ENCODE measurements at regions not wholly inside any gene's neighbourhood (a gene's known extent, or its start where the extent isn't known, plus 50 kb on each side); places are given as distances from the start of the nearest gene placed in this dataset.

GRCh38 chr6:137968455-137968804 is 101.4 kb downstream of the TNFAIP3 start:
- Histone ChIP-seq H3K4me3 (no peak overlapping the region), H3K9me3 (no peaks in the 10 kb centered on the region), H3K36me3 (no peaks in the 10 kb centered on the region), H3K27ac (no peak overlapping the region), H3K4me1 (no peaks in the 10 kb centered on the region), H3K27me3 (no peaks in the 10 kb centered on the region)
- no peak for TF ChIP-seq CTCF (IDR thresholded peaks at IDR 0.05)
- no peak for TF ChIP-seq POLR2A (IDR thresholded peaks at IDR 0.05)
- intact Hi-C loops (cut with DNase I; ENCODE audit: low total_unique reads): no loop called here
- DNase-seq: no peak

DNA sequence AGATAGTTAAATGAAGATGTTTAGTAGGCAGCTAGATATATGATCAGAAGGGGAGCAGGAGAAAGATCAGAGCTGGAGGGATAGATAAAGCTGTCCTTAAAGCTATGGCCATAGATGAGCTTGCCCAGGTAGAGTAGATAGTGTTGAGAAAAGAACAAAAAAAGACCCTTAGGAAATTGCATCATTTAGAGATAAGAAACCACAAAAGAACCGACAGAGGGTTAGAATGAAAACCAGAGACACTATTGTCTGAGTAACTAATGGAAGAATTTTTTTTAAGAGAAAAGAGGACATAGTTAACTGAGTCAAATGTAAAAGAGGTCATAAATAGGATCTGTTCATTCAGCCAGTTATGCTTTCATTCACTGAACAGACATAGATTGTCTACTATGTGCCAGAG is 101.8 kb downstream of the TNFAIP3 start:
- Histone ChIP-seq H3K4me3 (no peak overlapping the region), H3K27ac (no peak overlapping the region), H3K9me3 (no peaks in the 10 kb centered on the region), H3K36me3 (no peaks in the 10 kb centered on the region), H3K4me1 (no peaks in the 10 kb centered on the region), H3K27me3 (no peaks in the 10 kb centered on the region)
- DNase-seq: no peak
- TF ChIP-seq POLR2A (IDR thresholded peaks at IDR 0.05): no peak
- no peak for TF ChIP-seq CTCF (IDR thresholded peaks at IDR 0.05)
- intact Hi-C loops (cut with DNase I; ENCODE audit: low total_unique reads): no loop called here

DNA sequence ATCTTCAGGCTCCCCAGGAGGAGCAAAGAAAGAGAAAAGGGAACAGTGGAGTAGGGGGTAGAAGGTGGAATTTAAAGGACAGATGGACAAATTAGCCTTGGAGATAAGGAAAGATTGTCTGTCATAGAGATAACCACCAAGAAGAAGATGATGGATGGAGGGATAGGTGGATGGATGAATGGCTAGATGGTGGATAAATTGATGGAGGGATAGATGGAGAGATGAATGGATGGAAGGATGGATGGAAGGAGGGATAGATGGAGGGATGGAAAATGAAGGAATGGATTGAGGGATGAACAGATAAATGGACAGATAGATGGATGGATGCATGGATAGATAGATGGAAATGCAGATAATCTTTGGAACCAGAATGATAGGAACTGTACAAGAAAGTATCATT is 102.8 kb downstream of the TNFAIP3 start:
- DNase-seq: no peak
- no peaks in the 10 kb centered on the region for H3K9me3 ChIP-seq
- no peaks in the 10 kb centered on the region for H3K4me1 ChIP-seq
- H3K27ac ChIP-seq: no peak overlapping the region
- TF ChIP-seq POLR2A (IDR thresholded peaks at IDR 0.05): no peak
- no peaks in the 10 kb centered on the region for H3K27me3 ChIP-seq
- intact Hi-C loops (cut with DNase I; ENCODE audit: low total_unique reads): no loop called here
- H3K4me3 ChIP-seq: no peak overlapping the region
- H3K36me3 ChIP-seq: no peaks in the 10 kb centered on the region

- no peak for DNase-seq
- Histone ChIP-seq H3K27me3 (no peaks in the 10 kb centered on the region), H3K9me3 (no peaks in the 10 kb centered on the region), H3K4me3 (no peak overlapping the region), H3K27ac (no peak overlapping the region), H3K36me3 (no peaks in the 10 kb centered on the region), H3K4me1 (no peaks in the 10 kb centered on the region)
- intact Hi-C loops (cut with DNase I; ENCODE audit: low total_unique reads): no loop called here
- no peak for TF ChIP-seq CTCF (IDR thresholded peaks at IDR 0.05)
- TF ChIP-seq POLR2A (IDR thresholded peaks at IDR 0.05): no peak
These were observed 103.3 kb downstream of the TNFAIP3 start for GRCh38 chr6:137970368-137970767.

DNA sequence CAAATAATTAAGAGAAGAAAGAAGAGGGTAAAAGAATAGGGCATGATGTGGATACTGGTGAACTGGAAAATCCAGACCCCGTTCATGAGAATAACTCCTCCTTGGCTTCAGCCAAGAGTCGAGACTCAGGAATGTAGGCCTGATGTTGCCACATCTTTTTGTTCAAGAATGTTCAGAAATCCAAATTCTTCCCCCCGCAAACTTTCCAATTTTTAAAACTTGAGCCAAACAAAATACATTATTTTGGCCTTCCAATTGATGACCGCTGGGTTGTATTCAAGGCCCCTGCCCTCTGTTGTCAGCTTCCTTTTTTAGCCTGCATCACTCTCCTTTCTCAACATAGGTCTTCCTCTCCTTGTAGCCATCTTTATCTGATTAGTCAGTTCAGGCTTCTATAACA is 106.1 kb downstream of the TNFAIP3 start:
- intact Hi-C loops (cut with DNase I; ENCODE audit: low total_unique reads): no loop called here
- no peak for DNase-seq
- H3K9me3 ChIP-seq: no peaks in the 10 kb centered on the region
- H3K27ac ChIP-seq: no peak overlapping the region
- no peak overlapping the region for H3K4me3 ChIP-seq
- TF ChIP-seq POLR2A (IDR thresholded peaks at IDR 0.05): no peak
- TF ChIP-seq CTCF (IDR thresholded peaks at IDR 0.05): no peak
- H3K27me3 ChIP-seq: no peaks in the 10 kb centered on the region
- H3K4me1 ChIP-seq: no peaks in the 10 kb centered on the region
- H3K36me3 ChIP-seq: no peaks in the 10 kb centered on the region

DNA sequence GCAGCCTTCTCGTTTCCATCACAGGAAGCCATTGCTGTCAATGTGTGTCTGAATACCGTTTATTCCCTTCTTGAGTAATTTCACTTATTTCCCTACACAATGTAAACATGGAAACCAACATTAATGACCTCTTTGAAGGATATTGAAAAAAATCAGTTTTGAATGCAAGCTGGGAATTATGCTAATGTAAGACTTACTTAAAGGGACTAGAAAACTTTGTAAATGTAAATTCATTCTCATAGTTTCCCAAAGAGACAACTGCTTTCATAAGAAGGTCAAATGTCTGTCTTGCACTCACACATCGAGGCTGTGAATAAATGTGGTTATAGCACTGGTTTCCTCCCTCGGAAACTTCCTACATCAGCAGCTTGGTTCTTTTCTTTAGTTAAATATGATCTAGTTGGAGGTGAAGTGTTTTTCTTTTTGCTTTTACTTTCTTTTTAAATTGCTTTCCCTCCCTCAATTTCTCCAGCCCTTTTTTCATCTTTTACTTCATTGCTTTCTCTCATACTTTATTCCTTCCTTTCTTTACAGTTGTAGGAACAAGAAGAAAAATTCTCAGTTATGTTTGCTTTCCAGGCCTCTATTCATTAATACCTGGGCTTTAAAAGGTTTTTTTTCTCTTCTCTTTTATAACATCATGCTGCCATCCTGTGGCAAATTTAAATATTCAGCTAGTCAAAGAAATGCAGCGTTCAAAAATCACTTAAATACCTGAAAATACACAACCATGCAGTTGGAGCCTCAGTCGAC is 108.3 kb downstream of the TNFAIP3 start:
- no peak overlapping the region for H3K4me3 ChIP-seq
- H3K9me3 ChIP-seq: no peaks in the 10 kb centered on the region
- intact Hi-C loops (cut with DNase I; ENCODE audit: low total_unique reads): no loop called here
- DNase-seq: no peak
- H3K4me1 ChIP-seq: no peaks in the 10 kb centered on the region
- no peak overlapping the region for H3K27ac ChIP-seq
- H3K36me3 ChIP-seq: no peaks in the 10 kb centered on the region
- H3K27me3 ChIP-seq: no peaks in the 10 kb centered on the region
- no peak for TF ChIP-seq POLR2A (IDR thresholded peaks at IDR 0.05)
- peak in 3 of 4 experiments; percentile 11 to 33 (median 14) for TF ChIP-seq CTCF (IDR thresholded peaks at IDR 0.05)

Measured in uterus (tissue), 3 donors.